Suppressor macrophage treated with lipopolysaccharide for 4 hours (primary cell): ENCODE measurements at regions not wholly inside any gene's neighbourhood (a gene's known extent, or its start where the extent isn't known, plus 50 kb on each side); places are given as distances from the start of the nearest gene placed in this dataset.

Experiments
- DNase-seq: peaks from one replicate; pipeline ENCODE4 v3.0.0-alpha.2; 2020

DNA sequence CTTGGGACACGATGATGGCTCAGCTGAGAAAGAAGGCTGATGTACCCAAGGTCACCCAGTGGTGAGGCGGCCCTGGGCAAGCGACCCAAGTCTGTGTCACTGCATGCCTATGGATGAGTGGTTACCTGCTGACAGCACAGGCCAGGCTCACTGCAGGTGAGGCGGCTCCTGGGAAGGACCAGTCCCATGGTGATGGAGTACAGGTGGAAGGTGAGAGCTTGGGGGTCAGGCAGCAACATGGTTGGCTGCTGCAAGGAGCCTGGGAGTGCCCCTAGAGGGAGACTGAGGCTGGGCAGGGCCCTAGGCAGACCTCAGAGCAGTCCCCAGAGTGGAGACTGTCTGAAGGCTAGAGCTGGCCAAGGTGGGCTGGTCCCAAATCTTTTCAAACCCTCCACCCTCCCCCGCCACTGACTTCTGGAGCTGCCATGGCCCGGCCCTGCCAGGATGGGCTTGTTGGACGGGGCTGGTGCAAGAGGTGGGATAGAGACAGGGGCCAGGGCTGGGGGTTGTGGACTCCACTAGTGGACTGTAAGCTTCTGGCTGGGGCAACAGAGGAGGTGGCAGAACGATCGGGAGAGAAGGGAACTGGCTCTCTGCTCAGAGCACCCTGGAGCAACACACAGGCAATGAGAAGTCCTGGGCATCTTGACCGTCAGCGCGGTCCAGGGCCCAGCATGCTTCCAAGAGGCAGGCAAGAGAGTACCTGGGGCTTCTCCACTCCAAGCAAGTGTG is 72.5 kb upstream of the SLC6A11 start:
- DNase-seq: no peak

DNA sequence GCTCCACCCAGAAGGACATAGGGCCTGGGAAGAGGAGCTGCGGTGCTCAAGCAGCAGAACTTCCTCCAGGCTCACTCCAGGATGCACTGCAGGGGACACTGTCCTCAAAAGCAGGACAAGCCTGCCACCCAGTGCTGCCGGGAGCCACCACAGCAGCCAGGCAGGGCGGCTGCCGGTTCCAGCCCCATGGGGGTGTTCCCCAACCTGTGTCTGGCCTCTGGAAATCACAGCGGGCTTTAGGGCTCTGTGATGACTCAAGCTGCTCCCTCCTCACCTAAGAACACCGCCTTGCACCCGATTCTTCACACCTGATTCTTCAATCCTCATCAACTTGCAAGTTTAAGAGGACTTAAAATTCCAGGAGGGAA is 71.9 kb upstream of the SLC6A11 start:
- no peak for DNase-seq

DNA sequence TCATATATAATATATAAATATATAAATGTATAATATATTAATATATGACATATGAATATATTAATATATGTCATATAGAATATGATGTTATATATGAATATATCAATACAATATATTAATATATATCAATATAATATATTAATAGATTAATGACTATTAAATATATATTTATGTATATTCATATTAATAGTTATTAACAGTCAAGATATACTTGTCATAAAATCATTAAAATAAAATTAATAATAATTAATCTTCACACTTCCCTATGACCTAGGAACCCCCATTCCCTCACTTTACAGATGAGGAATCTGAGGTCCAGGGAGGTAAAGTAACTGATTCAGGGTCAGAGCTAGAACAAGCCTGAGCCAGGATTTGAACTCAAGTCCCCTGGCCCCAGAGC is 70.6 kb upstream of the SLC6A11 start:
- DNase-seq: no peak

DNA sequence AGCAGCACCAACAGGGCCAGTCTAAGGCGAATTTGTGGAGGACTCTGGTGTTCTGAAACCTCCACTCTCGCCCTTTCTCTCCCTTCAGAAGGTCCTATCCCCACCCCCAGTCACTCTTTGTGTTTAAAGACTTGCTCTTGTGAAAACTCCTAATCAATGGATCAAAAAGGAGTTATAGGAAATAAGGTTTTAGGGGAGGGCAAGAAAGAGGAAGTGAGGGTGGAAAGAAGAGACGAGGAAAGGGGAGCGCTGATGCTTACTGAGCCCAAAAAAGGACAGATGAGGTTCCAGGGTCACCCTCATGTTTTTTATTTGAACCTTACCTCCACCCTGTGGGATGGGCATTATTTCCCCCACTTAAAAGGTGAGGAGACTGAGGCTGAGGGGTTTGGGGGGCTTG is 70.0 kb upstream of the SLC6A11 start:
- no peak for DNase-seq

DNA sequence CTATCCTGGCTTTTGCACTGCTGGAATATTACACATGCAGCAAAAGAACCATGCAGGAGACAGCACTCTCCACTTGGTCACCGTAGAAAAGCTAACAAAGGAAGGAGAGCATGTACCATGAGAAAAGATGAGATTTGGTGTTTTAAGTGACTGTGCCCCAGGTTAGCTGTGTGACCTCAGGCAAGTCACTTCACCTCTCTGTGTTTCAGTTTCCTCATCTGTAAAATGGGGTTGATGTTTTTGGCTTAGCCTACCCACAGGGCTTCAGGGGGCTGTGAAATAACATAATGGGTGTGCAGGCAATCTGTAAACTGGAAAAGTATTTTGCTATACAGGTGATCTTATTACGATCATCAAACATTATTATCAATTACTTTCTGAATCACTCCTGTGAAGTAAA is 69.3 kb upstream of the SLC6A11 start:
- no peak for DNase-seq

DNA sequence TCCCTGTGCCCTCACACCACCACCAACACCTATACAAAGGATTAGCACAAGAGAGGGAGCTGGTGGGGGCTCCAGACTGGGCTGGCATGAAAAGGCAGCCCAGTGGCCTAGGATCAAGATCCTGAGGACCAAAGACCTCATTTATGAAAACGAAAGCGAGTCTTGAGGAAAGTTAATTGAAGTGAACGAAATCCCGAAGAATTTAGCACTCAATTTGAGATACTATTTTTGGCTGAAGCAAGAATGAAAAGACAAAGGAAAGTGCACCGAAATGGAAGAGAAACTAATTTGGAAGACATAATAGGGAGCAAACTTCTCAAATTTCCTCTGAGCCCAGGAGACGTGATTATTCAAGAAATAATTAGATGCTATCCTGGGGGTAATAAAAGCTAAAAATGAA is 68.7 kb upstream of the SLC6A11 start:
- no peak for DNase-seq

DNA sequence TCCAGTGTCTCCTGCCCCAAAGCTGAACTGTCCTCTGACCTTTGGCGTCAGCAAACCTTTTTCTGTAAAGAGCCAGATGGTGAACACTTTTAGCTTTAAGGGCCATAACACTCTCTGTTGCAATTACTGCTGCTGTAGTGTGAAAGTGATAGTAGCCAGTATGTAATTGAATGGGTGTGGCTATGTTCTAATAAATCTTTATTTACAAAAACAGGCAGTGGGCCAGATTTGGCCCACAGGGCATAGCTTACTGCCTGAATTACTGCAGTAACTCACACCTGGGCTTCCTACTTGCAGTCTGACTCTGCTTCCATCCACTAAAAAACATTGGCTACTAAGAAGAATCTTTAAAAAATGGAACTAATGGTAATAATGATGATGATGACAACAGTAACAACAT is 68.0 kb upstream of the SLC6A11 start:
- DNase-seq: no peak

DNA sequence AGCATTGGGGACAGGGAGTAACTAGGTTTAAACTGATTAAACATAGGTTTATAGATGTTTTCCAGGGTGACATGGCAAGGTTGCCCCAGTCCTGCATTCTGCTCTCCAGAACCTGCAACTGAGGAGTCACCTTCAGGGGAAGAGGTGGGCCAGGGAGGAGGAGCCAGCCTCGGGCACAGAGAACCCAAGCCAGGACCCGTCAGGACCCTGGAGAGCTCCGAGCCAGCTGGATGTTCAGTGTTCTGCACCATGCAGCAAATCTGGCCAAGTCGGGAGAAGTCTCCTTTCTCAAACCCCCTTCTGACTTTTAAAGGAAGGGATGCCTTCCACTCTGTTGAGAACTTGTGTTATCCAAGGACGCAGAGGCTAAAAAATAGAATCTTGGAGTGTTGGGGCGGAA is 62.1 kb upstream of the SLC6A11 start:
- DNase-seq: peak; percentile 47

DNA sequence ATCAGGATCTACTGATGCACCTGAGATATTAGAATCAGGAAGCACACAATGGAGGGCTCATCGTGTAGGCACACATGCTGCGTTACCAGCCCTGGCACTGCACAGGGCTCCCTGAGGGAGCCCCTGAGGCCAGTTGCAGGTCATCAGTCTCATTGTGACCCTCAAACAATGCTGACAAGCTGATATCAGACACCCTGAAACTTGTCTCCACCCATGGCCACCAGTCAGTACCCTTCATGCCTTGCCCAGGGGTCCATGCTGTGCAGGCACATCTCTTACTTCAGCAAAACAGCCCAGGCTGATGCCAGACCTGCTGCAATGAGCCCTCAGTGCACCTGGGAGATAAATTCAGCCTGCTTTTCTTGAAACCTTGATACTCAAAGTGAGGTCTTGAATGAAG is 59.5 kb upstream of the SLC6A11 start:
- no peak for DNase-seq

DNA sequence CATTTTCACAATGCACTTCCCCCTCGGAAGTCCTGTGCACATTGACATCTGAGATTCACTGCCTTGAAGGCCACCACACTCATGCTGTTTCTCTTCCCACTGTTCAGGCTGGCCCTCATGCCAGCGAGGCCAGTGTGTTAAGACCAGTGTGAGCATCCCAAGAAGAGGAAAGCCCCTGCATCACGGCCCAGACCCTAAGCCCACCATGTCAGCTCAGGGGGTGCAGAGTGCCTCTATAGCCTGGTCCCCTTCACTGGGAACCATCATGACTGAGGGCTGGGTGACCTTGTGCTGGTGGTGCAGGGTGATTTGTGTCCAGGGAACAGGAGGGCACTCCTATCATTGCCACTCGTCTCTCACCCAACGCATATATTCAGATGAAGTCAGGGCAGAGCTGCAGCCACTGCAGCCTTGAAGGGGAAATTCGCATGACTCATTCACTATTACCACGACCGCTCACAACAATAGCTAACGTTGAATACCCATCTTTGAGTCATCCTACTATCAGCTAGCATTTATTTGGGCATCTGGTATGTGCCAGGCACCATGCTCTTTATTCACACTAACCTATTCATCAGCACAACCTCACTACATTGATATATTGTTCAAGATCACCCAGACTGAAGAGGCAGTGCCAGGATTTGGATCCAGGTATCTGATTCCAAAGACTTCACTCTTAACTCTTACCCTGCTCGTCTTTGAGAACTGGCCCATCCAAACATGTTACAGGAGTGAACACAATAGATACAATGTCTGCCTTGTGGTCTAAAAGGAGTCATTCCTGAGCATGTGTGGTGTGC is 58.8 kb upstream of the SLC6A11 start:
- peak; percentile 22 for DNase-seq

DNA sequence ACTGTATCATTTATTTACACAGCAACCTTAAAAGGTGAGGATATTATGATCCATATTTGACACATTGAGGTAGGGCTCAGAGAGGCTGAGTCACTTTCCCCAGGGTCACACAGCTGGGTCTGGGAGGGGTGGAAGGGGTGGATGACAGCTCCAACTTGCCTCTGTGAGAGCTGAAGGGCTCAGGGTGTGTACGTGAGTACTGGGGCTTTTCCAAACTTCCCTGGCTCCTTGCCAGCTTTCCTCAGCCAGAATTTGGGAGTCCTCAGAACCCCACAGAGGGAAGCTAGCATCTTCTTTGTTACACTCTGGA is 58.3 kb upstream of the SLC6A11 start:
- DNase-seq: no peak

DNA sequence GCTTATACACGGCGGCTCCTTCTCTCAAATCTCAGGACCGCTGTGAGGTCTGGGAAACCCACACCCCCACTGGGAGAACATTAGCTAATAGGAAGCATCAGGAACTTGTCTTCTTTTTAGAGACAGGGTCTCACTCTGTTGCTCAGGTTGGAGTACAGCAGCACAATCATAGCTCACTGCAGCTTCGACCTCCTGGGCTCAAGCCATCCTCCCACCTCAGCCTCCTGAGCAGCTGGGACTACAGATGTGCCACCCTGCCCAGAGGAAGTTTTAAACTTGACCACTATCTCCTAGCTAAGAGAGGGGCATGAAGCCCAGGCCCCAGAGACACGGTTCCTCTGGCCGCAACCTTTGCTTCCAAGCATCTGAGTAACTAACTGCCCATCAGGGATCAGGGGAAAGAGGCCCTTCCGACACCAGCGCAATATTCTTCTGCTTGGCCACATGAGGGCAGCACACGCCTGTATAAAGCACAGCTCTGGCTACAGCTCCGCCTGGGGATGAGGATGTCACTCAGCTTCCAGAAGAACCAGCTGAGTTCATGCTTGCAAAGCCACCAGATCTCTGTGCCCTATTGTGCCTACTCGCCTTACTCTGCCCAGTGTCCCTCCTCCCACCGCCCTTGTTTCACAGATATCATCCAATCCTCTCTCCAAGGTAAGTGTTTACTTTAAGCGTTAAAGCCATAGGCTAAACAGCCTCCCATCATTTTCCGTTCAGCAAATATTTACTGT is 57.6 kb upstream of the SLC6A11 start:
- peak; percentile 74 for DNase-seq

DNA sequence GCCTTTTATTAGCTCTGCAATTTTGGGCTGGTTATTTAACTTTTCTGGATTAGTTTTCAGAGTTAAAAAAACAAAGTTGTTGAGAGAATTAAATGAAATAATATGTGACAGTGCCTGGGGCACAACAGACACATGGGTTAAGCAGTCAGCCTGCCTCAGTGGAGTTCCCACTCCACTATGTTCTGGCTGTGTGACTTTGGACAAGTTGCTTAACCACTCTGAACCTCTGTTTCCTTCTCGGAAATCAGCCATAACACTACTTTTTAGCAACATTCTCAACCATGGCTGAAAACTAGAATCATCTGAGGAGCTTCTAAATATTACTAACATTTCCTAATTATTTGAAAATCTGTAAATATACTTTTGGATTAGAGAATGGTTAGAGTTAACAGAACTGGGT is 56.5 kb upstream of the SLC6A11 start:
- no peak for DNase-seq

DNA sequence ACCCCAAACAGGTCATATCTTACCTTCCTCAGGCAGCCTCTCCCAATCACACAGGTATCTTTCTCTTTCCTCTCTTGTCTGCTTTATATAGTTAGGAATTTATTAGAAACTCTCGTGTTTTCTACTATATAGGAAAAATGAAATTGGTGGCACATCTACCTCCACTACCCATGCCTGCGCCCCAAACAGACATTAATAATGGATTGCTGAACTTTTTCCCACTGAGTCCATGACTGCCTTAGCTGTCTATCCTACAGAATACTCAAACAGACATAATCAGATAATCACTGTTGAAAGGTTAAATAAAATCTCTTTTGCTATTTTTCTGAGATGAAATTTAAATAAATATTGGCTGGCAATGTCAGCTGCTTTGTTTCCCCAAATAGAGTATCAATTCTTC is 55.8 kb upstream of the SLC6A11 start:
- no peak for DNase-seq

DNA sequence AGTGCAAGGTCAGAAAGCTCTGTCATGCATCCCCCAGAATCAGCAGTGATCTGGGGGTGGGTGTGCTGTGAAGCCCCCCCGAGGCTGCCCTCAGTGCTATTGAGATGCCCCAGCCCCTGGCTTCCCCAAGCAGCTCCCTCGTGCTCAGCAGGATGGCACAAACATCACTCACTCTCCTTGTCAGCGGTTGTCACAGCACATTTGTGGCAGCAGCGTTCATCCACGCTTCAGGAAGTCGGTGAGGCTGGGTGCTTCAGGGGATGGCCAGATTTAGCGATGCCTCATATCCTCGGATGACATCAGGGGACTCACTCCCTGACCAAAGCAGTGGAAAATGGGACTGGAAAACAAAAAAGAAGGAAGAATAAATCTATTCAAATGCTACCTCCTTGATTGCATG is 54.4 kb upstream of the SLC6A11 start:
- no peak for DNase-seq

DNA sequence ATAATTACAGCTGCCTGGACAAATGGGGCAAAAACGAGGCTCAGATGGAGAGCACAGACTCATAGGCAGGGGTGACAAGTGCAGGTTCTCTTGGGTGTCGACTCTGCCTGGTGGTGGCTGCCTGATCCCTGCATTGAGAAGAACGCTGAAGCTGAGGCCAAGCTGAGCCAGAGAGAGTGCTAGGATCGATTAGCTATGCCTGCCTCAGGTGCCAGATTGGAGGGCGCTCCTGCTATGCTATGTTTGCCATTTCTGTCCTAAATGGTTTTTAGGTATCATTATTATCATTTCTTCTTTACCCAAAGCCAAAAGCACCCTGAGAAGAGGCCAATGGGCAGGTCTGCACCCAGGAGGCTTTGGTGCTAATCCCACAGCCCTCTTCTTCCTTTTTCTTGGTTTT is 53.9 kb upstream of the SLC6A11 start:
- no peak for DNase-seq

DNA sequence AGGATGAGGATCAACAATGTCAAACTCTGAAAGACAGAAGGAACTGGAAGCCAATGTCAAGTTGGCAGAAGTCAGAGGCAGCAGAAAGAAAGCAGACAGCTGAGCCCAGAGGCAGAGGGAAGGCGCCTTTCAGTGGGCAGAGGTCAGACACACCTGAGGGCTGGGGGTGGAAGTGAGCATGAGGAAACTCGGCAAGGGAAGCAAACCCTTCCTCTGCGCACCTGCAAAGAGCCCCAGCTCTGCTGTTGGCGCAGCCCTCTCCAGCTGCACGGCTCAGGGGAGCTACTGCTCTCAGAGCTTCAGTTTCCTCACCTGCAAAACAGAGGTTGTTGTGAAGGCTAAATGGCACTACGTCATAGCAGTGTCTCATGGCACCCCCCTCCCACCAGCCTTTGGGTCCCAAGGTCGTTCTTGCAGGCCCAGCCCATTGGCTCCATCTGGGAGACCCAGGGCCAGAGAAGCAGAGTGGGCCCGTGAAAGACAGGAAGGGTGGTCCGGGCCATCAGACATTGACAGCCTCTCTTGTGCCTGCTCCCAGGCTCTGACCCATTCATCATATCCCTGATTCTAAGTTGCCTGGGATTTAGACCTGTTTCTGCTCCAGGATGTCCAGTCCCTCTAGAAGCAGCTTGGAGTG is 53.3 kb upstream of the SLC6A11 start:
- no peak for DNase-seq

DNA sequence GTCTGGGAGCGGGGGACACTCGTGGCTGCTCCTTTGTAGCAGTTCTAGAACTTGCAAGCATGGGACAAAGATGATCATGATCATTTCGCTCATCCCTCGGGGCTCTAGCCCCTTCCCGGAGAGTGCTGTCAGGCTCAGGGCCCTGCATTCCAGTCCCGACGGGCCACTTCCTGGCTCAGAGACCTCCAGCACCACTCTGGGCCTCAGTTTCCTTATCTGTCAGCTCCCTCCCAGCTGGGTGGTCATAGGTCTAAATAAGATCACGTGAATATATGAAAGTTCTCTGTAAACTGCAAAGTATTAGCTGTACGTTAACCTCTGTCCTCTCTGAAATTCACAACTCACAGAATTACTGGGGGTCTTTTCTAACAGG is 52.8 kb upstream of the SLC6A11 start:
- DNase-seq: no peak

DNA sequence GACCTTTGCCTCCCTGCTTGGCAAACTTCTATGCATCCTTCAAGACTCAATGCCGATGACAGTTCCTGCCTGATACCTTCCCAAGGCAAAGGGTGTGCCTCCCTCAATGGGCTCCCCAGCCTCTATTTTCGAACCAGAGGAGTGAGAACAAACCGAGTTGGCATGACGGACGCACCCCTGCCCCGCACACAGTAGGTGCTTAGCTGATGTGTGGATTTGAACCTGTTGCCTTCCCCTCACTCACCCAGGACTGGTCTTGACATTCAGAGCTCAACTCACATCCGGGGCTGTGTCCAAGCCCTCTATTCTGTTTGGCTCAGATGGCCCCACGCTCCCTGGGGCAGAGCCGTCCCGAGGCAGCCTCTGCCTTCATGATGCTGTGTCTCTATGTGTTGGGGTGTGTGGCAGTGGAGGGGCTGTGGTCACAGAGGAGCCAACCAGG is 52.2 kb upstream of the SLC6A11 start:
- no peak for DNase-seq

DNA sequence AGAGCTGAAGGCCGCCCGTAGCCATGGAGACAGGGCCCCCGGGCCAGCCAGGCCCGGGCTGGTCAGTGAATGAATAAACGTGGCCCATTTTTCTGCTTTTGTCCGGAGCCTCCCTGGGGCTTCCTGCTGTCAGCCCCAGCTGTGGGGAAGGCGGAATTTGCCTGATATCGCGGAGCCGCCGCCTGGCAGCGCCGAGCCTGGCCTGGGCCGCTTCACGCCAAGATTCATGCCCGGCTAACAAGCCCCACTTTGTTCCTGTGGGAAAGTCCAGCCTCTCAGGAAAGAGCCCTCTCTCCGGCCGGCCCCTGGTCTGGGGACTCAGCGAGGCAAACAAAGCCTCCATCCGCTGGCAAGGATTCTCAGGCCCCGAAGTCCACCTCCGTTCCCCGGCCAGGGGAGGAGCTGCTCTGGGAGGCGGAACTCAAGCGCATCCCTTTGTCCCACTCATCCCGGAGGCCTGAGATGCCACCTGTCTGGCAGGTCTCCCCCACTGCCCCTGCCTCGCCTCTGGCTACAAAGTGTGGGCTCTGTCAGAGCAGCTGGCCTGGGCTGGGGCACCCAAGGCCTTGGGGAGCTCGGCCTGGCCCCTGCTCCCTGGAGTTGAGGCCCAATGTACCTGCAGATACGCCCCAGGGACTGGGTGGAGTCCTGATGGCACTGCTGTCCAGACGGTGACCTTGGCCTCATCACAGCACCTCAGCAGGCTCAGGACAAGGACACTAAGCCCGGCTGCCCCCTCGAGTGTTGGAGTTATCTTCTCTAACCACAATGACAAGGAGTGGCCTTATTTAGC is 51.6 kb upstream of the SLC6A11 start:
- DNase-seq: no peak

DNA sequence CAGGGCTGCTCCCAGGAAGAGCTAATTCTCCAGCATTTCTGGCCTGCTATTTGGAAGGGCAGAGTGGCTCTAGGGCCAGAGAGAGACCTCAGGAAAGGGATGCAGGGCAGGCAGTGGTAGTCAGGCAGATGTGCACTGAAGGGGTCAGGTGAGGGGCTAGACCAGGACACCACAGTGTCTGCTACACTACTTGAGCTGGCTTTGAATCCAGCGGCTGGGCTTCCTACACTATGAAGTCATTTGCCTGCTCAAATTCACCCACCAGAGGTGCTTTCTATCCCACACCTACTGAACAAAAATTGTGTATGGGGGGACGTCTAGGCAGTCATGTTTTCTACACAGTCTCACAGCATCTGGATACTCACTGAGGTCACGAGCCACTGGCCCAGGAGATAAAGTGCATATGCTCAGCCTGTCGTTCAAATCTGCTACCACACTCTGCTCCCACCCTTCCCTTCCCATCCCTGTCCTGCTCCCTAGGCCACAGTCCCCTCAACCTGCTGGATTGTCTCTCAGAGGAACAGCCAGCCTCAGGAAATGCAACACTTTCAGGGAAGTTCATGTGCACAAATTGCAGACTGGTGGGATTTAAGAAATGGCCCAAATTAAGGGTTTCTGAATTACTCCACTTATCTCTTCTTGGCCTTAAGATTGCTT is 49.9 kb upstream of the SLC6A11 start:
- no peak for DNase-seq
